ENCODE measurements at regions not wholly inside any gene's neighbourhood (a gene's known extent, or its start where the extent isn't known, plus 50 kb on each side); places are given as distances from the start of the nearest gene placed in this dataset.
A peak's percentile ranks its signal among the peaks of the same experiment; 100 is the strongest.

GRCh38 chr10:75294518-75294865 lies 58.7 kb upstream of the COMTD1 start:
- H3K27me3 ChIP-seq (ENCODE audit: insufficient read depth, poor library complexity, severe bottlenecking), result peaks cover 17% of the 10 kb centered on the region
- H3K27ac ChIP-seq (replicated peaks), result no peak overlapping the region
- DNase-seq (ENCODE audit: low read depth in 1 of 2, low spot score in 1 of 2), result no peak
- peak overlapping the region; percentile 47 for H3K4me3 ChIP-seq (replicated peaks; ENCODE audit: insufficient read depth, low read length)
- TF ChIP-seq POLR2AphosphoS5 (IDR thresholded peaks at IDR 0.05; ENCODE audit: low read depth) (no peak), SPI1 (IDR thresholded peaks at IDR 0.05; ENCODE audit: borderline replicate concordance, low read depth) (no peak), REST (IDR thresholded peaks at IDR 0.05; ENCODE audit: insufficient replicate concordance, low read depth) (no peak), CTCF (IDR thresholded peaks at IDR 0.05; ENCODE audit: insufficient read depth, low read length) (no peak), GABPA (IDR thresholded peaks at IDR 0.05; ENCODE audit: low read depth) (no peak)

GRCh38 chr10:75294031-75294437 lies 58.3 kb upstream of the COMTD1 start:
- Histone ChIP-seq H3K27me3 (ENCODE audit: insufficient read depth, poor library complexity, severe bottlenecking) (peaks cover 17% of the 10 kb centered on the region), H3K27ac (replicated peaks) (no peak overlapping the region), H3K4me3 (replicated peaks; ENCODE audit: insufficient read depth, low read length) (no peak overlapping the region)
- no peak for DNase-seq (ENCODE audit: low read depth in 1 of 2, low spot score in 1 of 2)
- TF ChIP-seq GABPA (IDR thresholded peaks at IDR 0.05; ENCODE audit: low read depth), result no peak
- TF ChIP-seq CTCF (IDR thresholded peaks at IDR 0.05; ENCODE audit: insufficient read depth, low read length), result no peak
- TF ChIP-seq REST (IDR thresholded peaks at IDR 0.05; ENCODE audit: insufficient replicate concordance, low read depth), result no peak
- no peak for TF ChIP-seq POLR2AphosphoS5 (IDR thresholded peaks at IDR 0.05; ENCODE audit: low read depth)

GRCh38 chr10:75293446-75293820 lies 57.7 kb upstream of the COMTD1 start:
- DNase-seq (ENCODE audit: low read depth in 1 of 2, low spot score in 1 of 2), result no peak
- Histone ChIP-seq H3K27me3 (ENCODE audit: insufficient read depth, poor library complexity, severe bottlenecking) (peaks cover 17% of the 10 kb centered on the region), H3K4me3 (replicated peaks; ENCODE audit: insufficient read depth, low read length) (no peak overlapping the region), H3K27ac (replicated peaks) (no peak overlapping the region)
- TF ChIP-seq SPI1 (IDR thresholded peaks at IDR 0.05; ENCODE audit: borderline replicate concordance, low read depth) (no peak), REST (IDR thresholded peaks at IDR 0.05; ENCODE audit: insufficient replicate concordance, low read depth) (no peak), POLR2AphosphoS5 (IDR thresholded peaks at IDR 0.05; ENCODE audit: low read depth) (no peak), CTCF (IDR thresholded peaks at IDR 0.05; ENCODE audit: insufficient read depth, low read length) (no peak), GABPA (IDR thresholded peaks at IDR 0.05; ENCODE audit: low read depth) (no peak)

All from HL-60 (cell line).